ENCODE measurements at regions not wholly inside any gene's neighbourhood (a gene's known extent, or its start where the extent isn't known, plus 50 kb on each side); places are given as distances from the start of the nearest gene placed in this dataset.
"Not testable (repeated sequence)": the region's sequence is repeated elsewhere in the genome, so short reads cannot be mapped to it uniquely, and the experiment has no call there.

DNA sequence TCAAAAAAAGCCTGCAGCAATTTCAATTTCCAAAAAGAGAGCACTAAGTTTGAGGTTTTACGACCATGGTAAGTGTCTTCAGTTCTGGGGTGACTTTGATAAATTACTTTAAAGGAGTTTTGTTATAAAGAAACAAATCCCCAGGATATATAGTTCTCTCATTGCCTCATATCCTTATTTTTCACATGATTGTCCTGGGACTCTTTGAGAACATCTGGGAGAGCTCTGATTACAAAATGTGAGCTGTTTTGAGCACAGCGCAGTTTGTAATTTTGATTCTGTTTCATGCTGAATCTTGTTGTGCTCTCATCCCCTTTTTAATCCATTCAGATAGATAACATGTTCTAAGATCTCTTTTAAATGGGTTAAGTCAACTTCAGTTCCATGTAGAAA is 67.7 kb upstream of the DCN start:
- Histone ChIP-seq H3K27me3 (ENCODE audit: control insufficient read depth in 3 of 3, insufficient read depth in 3 of 3, low read length in 2 of 3) (no peaks in the 10 kb centered on the region), H3K4me3 (no peak overlapping the region), H3K9ac (ENCODE audit: insufficient read depth in 1 of 2, low read length in 2 of 2) (peak overlapping the region in 1 of 2 donors; percentile 23), H3K9me3 (ENCODE audit: control insufficient read depth in 4 of 4, insufficient read depth in 3 of 4, low read length in 3 of 4) (no peaks in the 10 kb centered on the region), H3K4me1 (ENCODE audit: control insufficient read depth in 5 of 5, insufficient read depth in 5 of 5, low read length in 5 of 5) (peaks cover 0 to 44% (median 9%) of the 10 kb centered on the region in 5 donors), H3K36me3 (ENCODE audit: control insufficient read depth in 4 of 4, insufficient read depth in 4 of 4, low read length in 4 of 4) (no peaks in the 10 kb centered on the region), H3K27ac (ENCODE audit: low read depth in 1 of 2, low read length in 1 of 2) (no peak overlapping the region)
- TF ChIP-seq, protein P1, sequence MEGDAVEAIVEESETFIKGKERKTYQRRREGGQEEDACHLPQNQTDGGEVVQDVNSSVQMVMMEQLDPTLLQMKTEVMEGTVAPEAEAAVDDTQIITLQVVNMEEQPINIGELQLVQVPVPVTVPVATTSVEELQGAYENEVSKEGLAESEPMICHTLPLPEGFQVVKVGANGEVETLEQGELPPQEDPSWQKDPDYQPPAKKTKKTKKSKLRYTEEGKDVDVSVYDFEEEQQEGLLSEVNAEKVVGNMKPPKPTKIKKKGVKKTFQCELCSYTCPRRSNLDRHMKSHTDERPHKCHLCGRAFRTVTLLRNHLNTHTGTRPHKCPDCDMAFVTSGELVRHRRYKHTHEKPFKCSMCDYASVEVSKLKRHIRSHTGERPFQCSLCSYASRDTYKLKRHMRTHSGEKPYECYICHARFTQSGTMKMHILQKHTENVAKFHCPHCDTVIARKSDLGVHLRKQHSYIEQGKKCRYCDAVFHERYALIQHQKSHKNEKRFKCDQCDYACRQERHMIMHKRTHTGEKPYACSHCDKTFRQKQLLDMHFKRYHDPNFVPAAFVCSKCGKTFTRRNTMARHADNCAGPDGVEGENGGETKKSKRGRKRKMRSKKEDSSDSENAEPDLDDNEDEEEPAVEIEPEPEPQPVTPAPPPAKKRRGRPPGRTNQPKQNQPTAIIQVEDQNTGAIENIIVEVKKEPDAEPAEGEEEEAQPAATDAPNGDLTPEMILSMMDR (IDR thresholded peaks at IDR 0.05; ENCODE audit: control extremely low read depth, extremely low read depth), result no peak
- ATAC-seq (ENCODE audit: insufficient read depth, low FRiP score) (no peak), DNase-seq (peak in 2 of 3 donors; percentile 90 to 92)
- WGBS, 2 donors, result 68 to 75% methylated on average over 2 of the region's 2 CpGs

DNA sequence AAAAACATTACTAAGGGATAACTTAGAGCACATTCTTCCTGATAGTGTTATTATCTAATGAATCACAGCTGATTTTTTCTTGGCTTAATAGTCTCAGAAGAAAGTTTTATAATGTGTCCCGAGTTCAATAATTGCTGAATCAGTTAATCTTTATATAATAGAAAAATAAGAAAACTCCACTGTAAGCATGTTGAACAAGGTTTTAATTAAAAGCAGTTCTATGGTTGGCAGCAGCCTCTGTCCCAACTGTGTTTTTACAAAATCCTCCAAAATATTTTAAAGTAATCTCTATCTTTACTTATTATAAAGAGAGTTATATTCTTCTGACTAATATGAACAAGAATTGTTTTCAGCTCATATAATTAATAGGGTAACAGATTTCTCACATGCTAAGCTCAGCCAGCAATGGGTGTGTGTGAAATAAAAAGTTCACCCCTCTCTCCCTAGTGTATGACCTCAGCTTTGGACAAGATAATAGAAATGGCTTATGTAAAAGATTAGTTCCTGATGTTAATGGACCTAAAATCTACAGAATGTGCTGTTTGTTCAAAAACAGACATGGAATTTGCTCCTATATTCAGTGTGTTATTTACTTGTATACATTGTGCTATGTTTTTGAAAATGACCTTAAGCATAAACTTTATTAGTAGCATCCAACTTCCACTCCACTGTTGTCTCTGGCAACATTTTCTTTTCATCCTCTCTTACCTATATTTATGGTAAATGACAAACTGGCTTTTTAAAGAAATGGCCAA is 67.1 kb upstream of the DCN start:
- H3K27ac ChIP-seq (ENCODE audit: low read depth in 1 of 2, low read length in 1 of 2), result peak overlapping the region in 1 of 2 donors; percentile 21
- H3K4me3 ChIP-seq, result no peak overlapping the region
- H3K27me3 ChIP-seq (ENCODE audit: control insufficient read depth in 3 of 3, insufficient read depth in 3 of 3, low read length in 2 of 3), result no peaks in the 10 kb centered on the region
- WGBS, 2 donors, result 65% methylated on average over 1 of the region's 1 CpG
- H3K36me3 ChIP-seq (ENCODE audit: control insufficient read depth in 4 of 4, insufficient read depth in 4 of 4, low read length in 4 of 4), result no peaks in the 10 kb centered on the region
- H3K9me3 ChIP-seq (ENCODE audit: control insufficient read depth in 4 of 4, insufficient read depth in 3 of 4, low read length in 3 of 4), result no peaks in the 10 kb centered on the region
- peaks cover 0 to 44% (median 9%) of the 10 kb centered on the region in 5 donors for H3K4me1 ChIP-seq (ENCODE audit: control insufficient read depth in 5 of 5, insufficient read depth in 5 of 5, low read length in 5 of 5)
- DNase-seq (peak; percentile 35 to 91 (median 90)), ATAC-seq (ENCODE audit: insufficient read depth, low FRiP score) (peak; percentile 19)
- peak overlapping the region in 1 of 2 donors; percentile 23 for H3K9ac ChIP-seq (ENCODE audit: insufficient read depth in 1 of 2, low read length in 2 of 2)
- TF ChIP-seq, protein P1 (IDR thresholded peaks at IDR 0.05; ENCODE audit: control extremely low read depth, extremely low read depth), result no peak

DNA sequence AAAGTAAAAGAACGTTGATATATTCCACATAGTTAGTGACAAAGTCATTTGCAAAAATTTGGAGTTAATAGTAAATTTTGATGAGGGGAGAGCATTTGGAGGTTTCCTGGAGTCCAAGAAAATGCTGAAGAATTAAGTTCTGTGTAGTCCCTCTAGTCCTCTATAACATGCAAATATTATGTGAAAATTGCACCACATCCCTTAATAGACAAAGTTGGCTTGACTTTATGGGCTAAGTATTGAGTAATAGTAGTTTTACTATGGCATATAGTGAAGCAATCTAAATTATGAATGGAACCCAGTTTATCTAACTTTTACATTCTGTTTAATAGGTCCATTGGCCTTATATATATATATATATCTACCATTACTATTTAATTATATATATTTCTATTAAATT is 66.4 kb upstream of the DCN start:
- Histone ChIP-seq H3K27me3 (ENCODE audit: control insufficient read depth in 3 of 3, insufficient read depth in 3 of 3, low read length in 2 of 3) (no peaks in the 10 kb centered on the region), H3K9ac (ENCODE audit: insufficient read depth in 1 of 2, low read length in 2 of 2) (peak overlapping the region in 1 of 2 donors; percentile 19), H3K4me3 (no peak overlapping the region), H3K9me3 (ENCODE audit: control insufficient read depth in 4 of 4, insufficient read depth in 3 of 4, low read length in 3 of 4) (no peaks in the 10 kb centered on the region), H3K36me3 (ENCODE audit: control insufficient read depth in 4 of 4, insufficient read depth in 4 of 4, low read length in 4 of 4) (no peaks in the 10 kb centered on the region), H3K4me1 (ENCODE audit: control insufficient read depth in 5 of 5, insufficient read depth in 5 of 5, low read length in 5 of 5) (peaks cover 0 to 44% (median 9%) of the 10 kb centered on the region in 5 donors), H3K27ac (ENCODE audit: low read depth in 1 of 2, low read length in 1 of 2) (no peak overlapping the region)
- ATAC-seq (ENCODE audit: insufficient read depth, low FRiP score) (no peak), DNase-seq (peak in 2 of 3 donors; percentile 83 to 89)
- TF ChIP-seq, protein P1 (IDR thresholded peaks at IDR 0.05; ENCODE audit: control extremely low read depth, extremely low read depth), result no peak
- WGBS, 2 donors, result 62 to 79% methylated on average over 1 of the region's 1 CpG

- not testable (repeated sequence) for H3K36me3 ChIP-seq (ENCODE audit: control insufficient read depth in 4 of 4, insufficient read depth in 4 of 4, low read length in 4 of 4); ATAC-seq (ENCODE audit: insufficient read depth, low FRiP score); H3K9ac ChIP-seq (ENCODE audit: insufficient read depth in 1 of 2, low read length in 2 of 2); H3K27me3 ChIP-seq (ENCODE audit: control insufficient read depth in 3 of 3, insufficient read depth in 3 of 3, low read length in 2 of 3); H3K9me3 ChIP-seq (ENCODE audit: control insufficient read depth in 4 of 4, insufficient read depth in 3 of 4, low read length in 3 of 4); H3K4me3 ChIP-seq; DNase-seq; H3K27ac ChIP-seq (ENCODE audit: low read depth in 1 of 2, low read length in 1 of 2)
- peaks cover 0 to 34% (median 0%) of the 10 kb centered on the region in 5 donors for H3K4me1 ChIP-seq (ENCODE audit: control insufficient read depth in 5 of 5, insufficient read depth in 5 of 5, low read length in 5 of 5)
- WGBS, 2 donors, result 84 to 87% methylated on average over 6 of the region's 6 CpGs
Measured at GRCh38 chr12:91243177-91243576, 60.6 kb upstream of the DCN start.
